ENCODE measurements at regions not wholly inside any gene's neighbourhood (a gene's known extent, or its start where the extent isn't known, plus 50 kb on each side); places are given as distances from the start of the nearest gene placed in this dataset.

GRCh38 chr4:12221031-12221430 lies 792.3 kb upstream of the HS3ST1 start:
- TF ChIP-seq CTCF (IDR thresholded peaks at IDR 0.05; ENCODE audit: borderline replicate concordance, control extremely low read depth, extremely low read depth, insufficient read depth, missing control alignments) = no peak
- in situ Hi-C loops (cut with MboI; ENCODE audit: low sequenced_read_pairs, unreplicated experiment) = no loop called here
- DNase-seq (ENCODE audit: low spot score) = no peak

- no peak for DNase-seq (ENCODE audit: low spot score)
- TF ChIP-seq CTCF (IDR thresholded peaks at IDR 0.05; ENCODE audit: borderline replicate concordance, control extremely low read depth, extremely low read depth, insufficient read depth, missing control alignments) = no peak
- in situ Hi-C loops (cut with MboI; ENCODE audit: low sequenced_read_pairs, unreplicated experiment) = no loop called here
These were observed 782.9 kb upstream of the HS3ST1 start for GRCh38 chr4:12211636-12212035.

GRCh38 chr4:12207396-12207795 lies 778.7 kb upstream of the HS3ST1 start:
- DNase-seq (ENCODE audit: low spot score) = no peak
- in situ Hi-C loops (cut with MboI; ENCODE audit: low sequenced_read_pairs, unreplicated experiment) = no loop called here
- no peak for TF ChIP-seq CTCF (IDR thresholded peaks at IDR 0.05; ENCODE audit: borderline replicate concordance, control extremely low read depth, extremely low read depth, insufficient read depth, missing control alignments)

- no peak for TF ChIP-seq CTCF (IDR thresholded peaks at IDR 0.05; ENCODE audit: borderline replicate concordance, control extremely low read depth, extremely low read depth, insufficient read depth, missing control alignments)
- no peak for DNase-seq (ENCODE audit: low spot score)
- in situ Hi-C loops (cut with MboI; ENCODE audit: low sequenced_read_pairs, unreplicated experiment) = no loop called here
These were observed 777.4 kb upstream of the HS3ST1 start for GRCh38 chr4:12206091-12206490.

- TF ChIP-seq CTCF (IDR thresholded peaks at IDR 0.05; ENCODE audit: borderline replicate concordance, control extremely low read depth, extremely low read depth, insufficient read depth, missing control alignments) = no peak
- DNase-seq (ENCODE audit: low spot score) = no peak
- in situ Hi-C loops (cut with MboI; ENCODE audit: low sequenced_read_pairs, unreplicated experiment) = no loop called here
These were observed 775.3 kb upstream of the HS3ST1 start for GRCh38 chr4:12203945-12204344.

- DNase-seq (ENCODE audit: low spot score) = no peak
- in situ Hi-C loops (cut with MboI; ENCODE audit: low sequenced_read_pairs, unreplicated experiment) = no loop called here
- TF ChIP-seq CTCF (IDR thresholded peaks at IDR 0.05; ENCODE audit: borderline replicate concordance, control extremely low read depth, extremely low read depth, insufficient read depth, missing control alignments) = no peak
These were observed 771.5 kb upstream of the HS3ST1 start for GRCh38 chr4:12200226-12200625.

GRCh38 chr4:12186526-12186925 lies 757.8 kb upstream of the HS3ST1 start:
- no peak for TF ChIP-seq CTCF (IDR thresholded peaks at IDR 0.05; ENCODE audit: borderline replicate concordance, control extremely low read depth, extremely low read depth, insufficient read depth, missing control alignments)
- in situ Hi-C loops (cut with MboI; ENCODE audit: low sequenced_read_pairs, unreplicated experiment) = no loop called here
- no peak for DNase-seq (ENCODE audit: low spot score)

All from GM13976 (cell line).